ENCODE measurements at regions not wholly inside any gene's neighbourhood (a gene's known extent, or its start where the extent isn't known, plus 50 kb on each side); places are given as distances from the start of the nearest gene placed in this dataset.
A peak's percentile ranks its signal among the peaks of the same experiment; 100 is the strongest.

GRCh38 chr19:46546194-46546896 lies 50.7 kb upstream of the PNMA8B start:
- Mint-ChIP-seq H3K4me3 (peak overlapping the region; percentile 47), H3K27me3 (peaks cover 24% of the 10 kb centered on the region), H3K4me1 (peaks cover 11% of the 10 kb centered on the region), H3K27ac (no peak overlapping the region), H3K9me3 (peaks cover 21% of the 10 kb centered on the region), H3K36me3 (peaks cover 3% of the 10 kb centered on the region)
- CTCF ChIA-PET = interaction anchor here (0.7 to 5.3 kb wide), 4 partner anchors 9 to 182 kb away, joined by 3 to 66 read pairs (median 8); partner anchors contain the start of gene DACT3
- peak; percentile 52 for DNase-seq

- peaks cover 25% of the 10 kb centered on the region for H3K9me3 Mint-ChIP-seq
- no peak for DNase-seq
- peaks cover 5% of the 10 kb centered on the region for H3K36me3 Mint-ChIP-seq
Observed at GRCh38 chr19:46550684-46551083, 50.4 kb upstream of the CALM3 start.

GRCh38 chr19:46551164-46551563 lies 50.0 kb upstream of the CALM3 start:
- no peak for DNase-seq
- Mint-ChIP-seq H3K9me3 (peaks cover 25% of the 10 kb centered on the region), H3K4me3 (no peak overlapping the region), H3K27ac (no peak overlapping the region), H3K27me3 (peaks cover 27% of the 10 kb centered on the region), H3K36me3 (peaks cover 5% of the 10 kb centered on the region), H3K4me1 (peaks cover 4% of the 10 kb centered on the region)
- CTCF ChIA-PET = interaction anchor here (1.1 to 1.3 kb wide), 2 partner anchors 12 to 14 kb away, joined by 3 to 5 read pairs; no protein-coding TSS in a partner anchor

More at GRCh38 chr19:46550684-46551083, 50.4 kb upstream of the CALM3 start:
- H3K4me3 Mint-ChIP-seq = no peak overlapping the region
- H3K27ac Mint-ChIP-seq = no peak overlapping the region
- peaks cover 6% of the 10 kb centered on the region for H3K4me1 Mint-ChIP-seq
- H3K27me3 Mint-ChIP-seq = peaks cover 27% of the 10 kb centered on the region
- CTCF ChIA-PET = interaction anchor here (1.1 to 1.3 kb wide), 2 partner anchors 12 to 14 kb away, joined by 3 to 5 read pairs; no protein-coding TSS in a partner anchor

Data from activated naive CD4-positive, alpha-beta T cell treated with anti-CD3 and anti-CD28 coated beads, Interleukin-2, amount 10 ng/mL, durations not matched to agents 7 days and 5 days (primary cell).